GM23338 (cell line): ENCODE measurements at regions not wholly inside any gene's neighbourhood (a gene's known extent, or its start where the extent isn't known, plus 50 kb on each side); places are given as distances from the start of the nearest gene placed in this dataset.
"Not testable (repeated sequence)": the region's sequence is repeated elsewhere in the genome, so short reads cannot be mapped to it uniquely, and the experiment has no call there.

Source experiments
- CTCF ChIP-seq, 2 experiments: fragments of 200-600 bp in 1 of 2; sonication (generic) in 1 of 2; conservative IDR thresholded peaks; 2 replicates each; pipeline versions ENCODE4 v1.5.1 to v1.6.1; 2016 to 2017; ENCODE audit warnings: antibody characterized with exemption in 2 of 2, low read depth in 2 of 2, mild to moderate bottlenecking in 2 of 2, moderate library complexity in 1 of 2
- ETS1 ChIP-seq: IDR thresholded peaks from 2 replicates; pipeline ENCODE4 v1.6.1; 2016; ENCODE audit warnings: antibody characterized with exemption
- EZH2 ChIP-seq: fragments of 200-600 bp; sonication (generic); IDR thresholded peaks from one replicate; pipeline ENCODE4 v1.8.0; 2017; ENCODE audit warnings: antibody characterized with exemption, mild to moderate bottlenecking, low read depth; ENCODE audit not compliant: unreplicated experiment
- EZH2phosphoT487 ChIP-seq: fragments of 200-600 bp; sonication (generic); IDR thresholded peaks from one replicate; pipeline ENCODE4 v1.8.1; 2018; ENCODE audit warnings: antibody characterized with exemption; ENCODE audit not compliant: unreplicated experiment
- POLR2AphosphoS5 ChIP-seq: IDR thresholded peaks from 2 replicates; pipeline ENCODE4 v1.6.1; 2016; ENCODE audit warnings: antibody characterized with exemption, low read depth
- REST ChIP-seq: IDR thresholded peaks from one replicate; pipeline ENCODE4 v1.6.1; 2018; ENCODE audit warnings: antibody characterized with exemption; ENCODE audit not compliant: unreplicated experiment

GRCh38 chr22:44567378-44567841 is 69.4 kb upstream of the RTL6 start:
- TF ChIP-seq CTCF (conservative IDR thresholded peaks at IDR 0.05; ENCODE audit: low read depth in 2 of 2); POLR2AphosphoS5; EZH2; EZH2phosphoT487; REST; ETS1: not testable (repeated sequence)
